ENCODE measurements at regions not wholly inside any gene's neighbourhood (a gene's known extent, or its start where the extent isn't known, plus 50 kb on each side); places are given as distances from the start of the nearest gene placed in this dataset.

DNA sequence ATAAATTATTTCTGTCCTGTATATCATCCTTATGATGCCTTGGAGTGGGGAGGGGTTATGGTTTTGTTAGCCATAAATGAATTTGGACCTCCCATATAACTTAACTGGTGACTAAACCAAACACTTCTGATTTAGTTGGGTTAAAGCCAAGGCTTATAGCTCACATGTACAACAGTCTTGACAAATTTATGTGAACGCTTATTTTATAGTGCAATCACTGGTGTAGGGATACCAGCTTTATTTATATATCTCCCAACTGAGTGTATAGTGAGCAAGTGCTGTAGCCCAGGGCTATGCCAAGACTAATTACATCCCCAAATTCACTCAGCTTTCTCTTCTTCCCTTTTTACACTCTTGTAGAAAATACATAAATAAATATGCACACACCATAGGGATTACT, 956.2 kb downstream of the SORCS3 start:
- H3K4me1 ChIP-seq (ENCODE audit: low read length): no peaks in the 10 kb centered on the region
- DNase-seq: no peak
- no peaks in the 10 kb centered on the region for H3K9me2 ChIP-seq (replicated peaks; ENCODE audit: insufficient read depth, low read length)
- no peaks in the 10 kb centered on the region for H3K9me3 ChIP-seq (replicated peaks; ENCODE audit: insufficient read depth, low read length)
- H3K27ac ChIP-seq (ENCODE audit: low read length): no peak overlapping the region
- no peaks in the 10 kb centered on the region for H3K36me3 ChIP-seq (replicated peaks; ENCODE audit: insufficient read depth, low read length)
- no peak overlapping the region for H3K4me3 ChIP-seq (ENCODE audit: low read length)
- no peak overlapping the region for H2AFZ ChIP-seq (ENCODE audit: low read length)
- no peak overlapping the region for H3K9ac ChIP-seq (ENCODE audit: low read length)
- H3F3A ChIP-seq (ENCODE audit: insufficient read depth, low read length): no peaks in the 10 kb centered on the region
- no peak for TF ChIP-seq EZH2 (optimal IDR thresholded peaks at IDR 0.05; ENCODE audit: low read depth, low read length)
- TF ChIP-seq, protein P1, sequence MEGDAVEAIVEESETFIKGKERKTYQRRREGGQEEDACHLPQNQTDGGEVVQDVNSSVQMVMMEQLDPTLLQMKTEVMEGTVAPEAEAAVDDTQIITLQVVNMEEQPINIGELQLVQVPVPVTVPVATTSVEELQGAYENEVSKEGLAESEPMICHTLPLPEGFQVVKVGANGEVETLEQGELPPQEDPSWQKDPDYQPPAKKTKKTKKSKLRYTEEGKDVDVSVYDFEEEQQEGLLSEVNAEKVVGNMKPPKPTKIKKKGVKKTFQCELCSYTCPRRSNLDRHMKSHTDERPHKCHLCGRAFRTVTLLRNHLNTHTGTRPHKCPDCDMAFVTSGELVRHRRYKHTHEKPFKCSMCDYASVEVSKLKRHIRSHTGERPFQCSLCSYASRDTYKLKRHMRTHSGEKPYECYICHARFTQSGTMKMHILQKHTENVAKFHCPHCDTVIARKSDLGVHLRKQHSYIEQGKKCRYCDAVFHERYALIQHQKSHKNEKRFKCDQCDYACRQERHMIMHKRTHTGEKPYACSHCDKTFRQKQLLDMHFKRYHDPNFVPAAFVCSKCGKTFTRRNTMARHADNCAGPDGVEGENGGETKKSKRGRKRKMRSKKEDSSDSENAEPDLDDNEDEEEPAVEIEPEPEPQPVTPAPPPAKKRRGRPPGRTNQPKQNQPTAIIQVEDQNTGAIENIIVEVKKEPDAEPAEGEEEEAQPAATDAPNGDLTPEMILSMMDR (IDR thresholded peaks at IDR 0.05; ENCODE audit: low read length): no peak
- TF ChIP-seq EZH2phosphoT487 (IDR thresholded peaks at IDR 0.05; ENCODE audit: low read length): no peak
- no peaks in the 10 kb centered on the region for H4K20me1 ChIP-seq (ENCODE audit: insufficient read depth, low read length)
- no peak overlapping the region for H3K4me2 ChIP-seq (ENCODE audit: low read depth, low read length)
- H3K79me2 ChIP-seq (ENCODE audit: low read length): no peaks in the 10 kb centered on the region
- H3K27me3 ChIP-seq (replicated peaks; ENCODE audit: insufficient read depth, low read length): no peaks in the 10 kb centered on the region

DNA sequence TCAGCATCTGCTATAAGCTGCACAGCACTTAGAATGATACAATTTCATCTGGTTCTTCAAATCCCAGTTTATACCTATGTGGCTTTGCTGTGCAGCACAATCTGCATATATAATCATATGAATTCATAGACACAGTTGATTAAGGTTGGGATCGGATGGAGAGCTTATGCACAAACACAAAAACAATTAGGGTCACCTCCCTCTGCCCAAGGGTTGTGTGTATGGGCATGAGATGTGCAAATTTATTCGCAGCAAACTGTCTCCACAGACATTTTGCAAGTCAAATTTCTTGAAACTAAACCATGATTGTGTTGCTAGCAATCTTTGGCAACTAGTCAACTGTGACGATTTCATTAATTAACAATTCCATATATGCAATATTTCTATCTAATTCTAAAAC, 955.7 kb downstream of the SORCS3 start:
- H3K27ac ChIP-seq (ENCODE audit: low read length): no peak overlapping the region
- no peak overlapping the region for H2AFZ ChIP-seq (ENCODE audit: low read length)
- no peak overlapping the region for H3K4me3 ChIP-seq (ENCODE audit: low read length)
- H3K36me3 ChIP-seq (replicated peaks; ENCODE audit: insufficient read depth, low read length): no peaks in the 10 kb centered on the region
- H3K4me1 ChIP-seq (ENCODE audit: low read length): no peaks in the 10 kb centered on the region
- H3K9me3 ChIP-seq (replicated peaks; ENCODE audit: insufficient read depth, low read length): no peaks in the 10 kb centered on the region
- no peak for DNase-seq
- no peaks in the 10 kb centered on the region for H3K9me2 ChIP-seq (replicated peaks; ENCODE audit: insufficient read depth, low read length)
- no peaks in the 10 kb centered on the region for H3K79me2 ChIP-seq (ENCODE audit: low read length)
- H3K4me2 ChIP-seq (ENCODE audit: low read depth, low read length): no peak overlapping the region
- H3K9ac ChIP-seq (ENCODE audit: low read length): no peak overlapping the region
- no peaks in the 10 kb centered on the region for H4K20me1 ChIP-seq (ENCODE audit: insufficient read depth, low read length)
- no peak for TF ChIP-seq EZH2phosphoT487 (IDR thresholded peaks at IDR 0.05; ENCODE audit: low read length)
- TF ChIP-seq, protein P1 (IDR thresholded peaks at IDR 0.05; ENCODE audit: low read length): no peak
- no peak for TF ChIP-seq EZH2 (optimal IDR thresholded peaks at IDR 0.05; ENCODE audit: low read depth, low read length)
- no peaks in the 10 kb centered on the region for H3K27me3 ChIP-seq (replicated peaks; ENCODE audit: insufficient read depth, low read length)
- H3F3A ChIP-seq (ENCODE audit: insufficient read depth, low read length): no peaks in the 10 kb centered on the region

DNA sequence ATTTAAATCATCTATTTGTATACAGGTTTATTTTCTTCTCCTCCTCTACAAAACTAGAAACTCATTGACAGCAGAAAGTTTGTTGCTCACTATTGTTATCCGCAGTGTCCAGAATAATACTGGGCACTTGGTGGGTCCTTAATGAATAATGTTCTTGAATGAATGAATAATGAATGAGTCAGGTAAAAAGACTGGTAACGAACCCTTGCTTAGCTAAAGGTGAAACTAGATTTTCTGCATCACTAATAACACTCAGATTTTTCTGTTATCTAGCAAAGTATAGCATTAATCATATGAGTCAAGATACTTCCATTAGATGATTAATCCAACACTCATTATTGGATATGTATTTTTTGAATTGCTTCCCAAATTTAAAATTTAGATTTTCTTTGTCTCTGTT, 953.2 kb downstream of the SORCS3 start:
- Histone ChIP-seq H3K4me2 (ENCODE audit: low read depth, low read length) (no peak overlapping the region), H3K36me3 (replicated peaks; ENCODE audit: insufficient read depth, low read length) (no peaks in the 10 kb centered on the region), H3K27me3 (replicated peaks; ENCODE audit: insufficient read depth, low read length) (no peaks in the 10 kb centered on the region), H3K4me1 (ENCODE audit: low read length) (no peaks in the 10 kb centered on the region), H3K9ac (ENCODE audit: low read length) (no peak overlapping the region), H3K9me2 (replicated peaks; ENCODE audit: insufficient read depth, low read length) (no peaks in the 10 kb centered on the region), H3F3A (ENCODE audit: insufficient read depth, low read length) (no peaks in the 10 kb centered on the region), H3K9me3 (replicated peaks; ENCODE audit: insufficient read depth, low read length) (no peaks in the 10 kb centered on the region), H3K79me2 (ENCODE audit: low read length) (no peaks in the 10 kb centered on the region), H3K27ac (ENCODE audit: low read length) (no peak overlapping the region), H4K20me1 (ENCODE audit: insufficient read depth, low read length) (no peaks in the 10 kb centered on the region), H3K4me3 (ENCODE audit: low read length) (no peak overlapping the region), H2AFZ (ENCODE audit: low read length) (no peak overlapping the region)
- no peak for DNase-seq
- TF ChIP-seq, protein P1 (IDR thresholded peaks at IDR 0.05; ENCODE audit: low read length): no peak
- TF ChIP-seq EZH2 (optimal IDR thresholded peaks at IDR 0.05; ENCODE audit: low read depth, low read length): no peak
- no peak for TF ChIP-seq EZH2phosphoT487 (IDR thresholded peaks at IDR 0.05; ENCODE audit: low read length)

All from MM.1S (cell line).